HG02981 (cell line): ENCODE measurements at regions not wholly inside any gene's neighbourhood (a gene's known extent, or its start where the extent isn't known, plus 50 kb on each side); places are given as distances from the start of the nearest gene placed in this dataset.

Experiments used
- ATAC-seq: cut with Tn5 transposase; IDR thresholded peaks from one replicate; pipeline ENCODE4 v1.9.1; 2021; ENCODE audit warnings: mild to moderate bottlenecking, moderate library complexity; ENCODE audit not compliant: unreplicated experiment

- no peak for ATAC-seq
Observed at GRCh38 chr2:106706283-106706682, 179.7 kb downstream of the ST6GAL2 start.

GRCh38 chr2:106708209-106708608 is 177.8 kb downstream of the ST6GAL2 start:
- no peak for ATAC-seq

DNA sequence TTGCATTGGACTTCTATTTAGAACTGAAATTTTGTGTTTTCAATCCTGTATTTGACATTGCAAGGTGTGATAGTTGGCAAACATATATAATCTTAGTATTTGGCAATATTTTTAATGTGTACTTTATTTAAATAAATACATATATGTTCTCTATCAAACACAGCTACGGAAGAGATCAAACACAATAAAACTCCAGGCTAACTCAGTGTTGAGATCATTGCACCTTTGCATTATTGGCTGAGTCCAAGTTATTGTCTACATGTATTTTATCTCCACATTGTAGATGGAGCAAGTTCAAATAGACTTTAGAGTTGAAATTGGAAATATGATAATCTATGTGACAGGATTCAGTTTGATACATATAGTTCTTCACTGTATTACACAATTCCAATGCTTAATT is 176.7 kb downstream of the ST6GAL2 start:
- no peak for ATAC-seq

DNA sequence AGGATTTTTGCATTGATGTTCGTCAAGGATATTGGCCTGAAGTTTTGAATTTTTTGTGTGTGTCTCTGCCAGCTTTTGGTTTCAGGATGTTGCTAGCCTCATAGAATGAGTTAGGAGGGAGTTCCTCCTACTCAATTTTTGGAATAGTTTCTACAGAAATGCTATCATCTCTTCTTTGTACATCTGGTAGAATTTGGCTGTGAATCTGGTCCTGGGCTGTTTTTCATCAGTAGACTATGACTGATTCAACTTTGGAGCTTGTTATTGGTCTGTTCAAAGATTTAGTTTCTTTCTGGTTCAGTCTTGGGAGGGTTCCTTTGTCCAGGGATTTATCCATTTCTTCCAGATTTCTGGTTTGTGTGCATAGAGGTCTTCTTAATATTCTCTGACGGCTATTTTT is 166.7 kb downstream of the ST6GAL2 start:
- ATAC-seq: no peak

DNA sequence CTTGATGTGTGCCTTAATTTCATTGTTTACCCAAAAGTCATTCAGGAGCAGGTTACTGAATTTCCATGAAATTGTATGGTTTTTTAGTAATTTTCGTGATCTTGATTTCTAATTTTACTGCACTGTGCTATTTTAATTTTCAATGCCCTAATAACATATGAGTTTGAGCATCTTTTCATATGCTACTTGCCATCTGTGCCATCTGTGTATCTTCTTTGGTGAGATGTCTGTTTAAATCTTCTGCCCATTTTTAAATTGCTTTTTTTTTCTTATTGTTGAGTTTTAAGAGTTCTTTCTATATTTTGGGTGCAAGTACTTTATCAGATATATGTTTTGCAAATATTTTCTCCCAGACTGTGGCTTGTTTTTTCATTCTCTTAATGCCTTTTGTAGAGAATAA is 165.9 kb downstream of the ST6GAL2 start:
- no peak for ATAC-seq

- ATAC-seq: no peak
Observed at GRCh38 chr2:106724301-106724794, 161.6 kb downstream of the ST6GAL2 start.

DNA sequence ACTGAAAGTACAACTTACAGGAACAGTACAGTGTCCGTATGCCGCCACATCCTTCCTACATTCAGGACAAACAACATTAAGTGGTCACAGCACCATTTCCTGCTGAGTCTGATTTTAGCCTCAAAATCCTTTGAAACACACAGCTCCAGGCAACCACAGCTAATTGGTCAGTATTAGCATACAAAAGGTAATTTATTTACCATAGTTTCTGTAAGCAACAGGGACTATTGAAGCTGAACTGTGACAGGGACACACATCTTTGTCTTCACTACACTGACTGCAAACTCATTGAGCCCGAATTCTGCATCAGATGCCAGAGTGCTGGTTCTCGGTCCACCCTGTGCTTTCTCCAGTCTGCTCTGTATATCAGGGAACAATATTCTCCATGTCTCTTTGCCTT is 151.8 kb downstream of the ST6GAL2 start:
- ATAC-seq: no peak

DNA sequence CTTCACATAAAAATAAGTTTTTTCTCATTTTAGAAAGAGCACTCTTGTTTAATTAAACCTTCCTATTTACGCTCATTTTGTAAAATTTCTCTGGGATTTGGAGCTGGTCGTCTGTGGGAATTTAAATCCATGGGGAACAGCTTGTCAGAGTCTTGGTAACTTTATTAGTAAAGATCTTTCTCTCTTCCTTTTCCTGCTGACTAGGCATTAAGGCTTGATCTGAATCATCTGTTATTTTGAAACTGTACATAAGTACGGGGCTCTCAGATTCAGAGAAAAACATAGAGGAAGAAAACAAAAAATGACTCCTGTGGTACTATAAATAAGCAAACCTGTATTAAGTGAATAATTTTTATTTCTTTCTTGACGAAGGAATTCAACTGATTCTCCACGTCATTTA is 150.2 kb downstream of the ST6GAL2 start:
- no peak for ATAC-seq

DNA sequence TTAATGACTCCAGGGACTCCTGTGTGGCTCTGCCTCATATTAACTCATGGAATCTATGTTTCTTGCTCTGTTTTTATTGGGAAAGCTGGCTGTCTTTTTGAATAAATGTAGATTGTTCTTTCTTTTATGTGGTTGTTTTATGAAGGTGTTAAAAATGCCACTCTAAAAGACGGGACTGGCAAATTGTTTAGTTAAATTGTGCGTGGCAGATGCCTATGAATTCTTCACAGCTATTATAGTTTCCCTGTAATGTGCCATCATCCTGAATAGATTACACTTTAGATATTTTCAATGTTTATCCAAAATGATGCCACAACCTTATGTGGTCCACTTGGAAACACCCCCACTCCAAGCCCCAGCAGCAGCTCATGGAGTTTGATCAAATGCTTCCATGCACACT is 149.7 kb downstream of the ST6GAL2 start:
- no peak for ATAC-seq

- ATAC-seq: no peak
Observed at GRCh38 chr2:106745468-106745867, 140.5 kb downstream of the ST6GAL2 start.

DNA sequence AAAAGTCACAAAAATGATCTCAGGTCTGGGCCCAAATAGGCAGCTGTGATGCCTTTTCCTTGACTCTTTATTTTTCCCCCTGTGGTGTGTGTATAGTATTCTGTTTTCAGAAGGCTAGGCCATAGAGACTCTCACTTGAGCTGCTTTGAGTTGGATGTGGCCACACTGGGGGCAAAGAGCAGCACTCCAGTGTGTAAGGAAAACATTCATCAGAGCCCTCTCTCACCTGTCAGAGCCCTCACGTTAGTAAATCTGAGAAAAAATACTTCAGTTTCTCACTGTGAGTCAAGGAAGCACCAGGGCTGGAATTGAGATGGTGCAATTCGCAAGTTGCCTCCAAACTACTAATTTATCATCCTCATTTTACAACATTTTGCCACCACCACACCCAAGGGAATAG is 136.1 kb downstream of the ST6GAL2 start:
- no peak for ATAC-seq
